HG03175 (cell line): ENCODE measurements at regions not wholly inside any gene's neighbourhood (a gene's known extent, or its start where the extent isn't known, plus 50 kb on each side); places are given as distances from the start of the nearest gene placed in this dataset.
"Not testable (repeated sequence)": the region's sequence is repeated elsewhere in the genome, so short reads cannot be mapped to it uniquely, and the experiment has no call there.

Experiments
- ATAC-seq: cut with Tn5 transposase; IDR thresholded peaks from one replicate; pipeline ENCODE4 v1.9.1; 2021; ENCODE audit warnings: mild to moderate bottlenecking, moderate library complexity; ENCODE audit not compliant: unreplicated experiment

DNA sequence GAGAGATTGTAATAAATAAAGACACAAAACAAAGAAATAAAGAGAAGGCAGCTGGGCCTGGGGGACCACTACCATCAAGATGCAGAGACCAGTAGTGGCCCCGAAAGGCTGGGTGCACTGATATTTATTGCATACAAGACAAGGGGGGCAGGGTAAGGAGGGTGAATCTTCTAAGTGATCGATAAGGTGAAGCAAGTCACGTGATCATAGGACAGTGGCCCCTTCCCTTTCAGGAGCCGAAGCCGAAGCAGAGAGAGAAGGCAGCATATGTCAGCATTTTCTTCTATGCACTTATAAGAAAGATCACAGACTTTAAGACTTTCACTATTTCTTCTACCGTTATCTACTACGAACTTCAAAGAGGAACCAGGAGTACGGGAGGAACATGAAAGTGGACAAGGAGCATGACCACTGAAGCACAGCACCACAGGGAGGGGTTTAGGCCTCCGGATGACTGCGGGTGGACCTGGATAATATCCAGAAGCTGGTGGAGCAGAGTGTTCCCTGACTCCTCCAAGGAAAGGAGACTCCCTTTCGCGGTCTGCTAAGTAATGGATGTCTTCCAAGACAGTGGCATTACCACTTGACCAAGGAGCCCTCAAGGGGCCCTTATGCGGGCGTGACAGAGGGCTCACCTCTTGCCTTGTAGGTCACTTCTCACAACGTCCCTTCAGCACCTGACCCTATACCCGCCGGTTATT is 126.4 kb downstream of the RBM46 start:
- ATAC-seq = not testable (repeated sequence)

DNA sequence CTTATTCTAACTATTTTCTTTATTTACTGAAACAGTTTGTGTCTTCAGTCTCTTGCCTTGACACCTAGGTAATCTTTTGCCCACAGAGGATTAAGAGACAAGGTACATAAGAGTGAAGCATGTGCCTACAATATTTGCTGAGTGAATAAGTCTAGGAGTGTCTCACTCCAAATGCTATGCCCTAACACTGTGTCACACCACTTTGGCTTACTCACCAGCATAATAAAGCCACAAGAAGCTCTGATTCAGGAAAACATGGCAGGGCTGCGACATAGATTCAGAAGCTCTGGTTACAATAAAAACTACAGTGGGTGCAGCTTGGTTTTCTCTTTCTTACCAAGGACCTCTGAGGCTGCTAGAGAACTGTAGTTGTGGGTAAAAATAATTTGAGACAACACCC is 127.1 kb downstream of the RBM46 start:
- no peak for ATAC-seq

DNA sequence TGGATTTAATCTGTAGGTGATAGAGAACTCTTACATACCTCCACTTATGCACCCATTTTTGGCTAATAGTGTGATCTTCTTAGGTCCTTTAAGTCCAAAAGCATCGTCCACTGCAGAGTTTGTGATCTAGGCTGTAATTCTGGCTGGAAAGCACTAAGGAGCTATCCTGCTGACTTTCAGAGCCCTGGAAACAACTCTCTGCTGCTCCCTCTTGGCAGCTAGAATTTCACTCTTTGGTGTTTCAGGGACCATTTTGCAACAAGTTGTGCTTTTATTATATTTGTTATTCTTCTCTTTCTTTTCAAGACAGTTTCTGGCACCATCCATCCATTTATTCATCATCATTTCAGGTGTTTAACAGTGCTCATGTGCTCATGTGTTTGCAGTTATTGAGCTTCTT is 130.0 kb downstream of the RBM46 start:
- ATAC-seq = no peak

GRCh38 chr4:154911608-154912098 is 130.6 kb downstream of the RBM46 start:
- no peak for ATAC-seq

DNA sequence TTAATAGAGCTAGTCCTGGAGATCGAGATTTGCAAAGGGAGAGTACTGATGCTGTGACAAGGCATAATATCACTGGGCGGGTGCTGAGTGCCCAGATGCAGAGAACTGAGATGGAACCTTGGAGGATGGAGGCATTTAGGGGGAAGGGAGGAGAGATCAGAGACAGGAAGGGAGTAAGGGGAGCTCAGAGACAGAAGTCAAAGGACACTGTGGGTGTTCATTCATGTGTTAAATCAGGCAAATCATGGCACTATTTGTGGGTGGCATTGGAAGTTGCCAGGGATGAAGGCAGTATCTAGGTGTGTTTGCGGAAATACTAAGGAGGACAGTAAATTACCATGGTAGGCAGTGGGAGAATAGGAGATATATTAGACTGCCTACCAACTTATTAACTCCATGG is 135.0 kb downstream of the RBM46 start:
- no peak for ATAC-seq

DNA sequence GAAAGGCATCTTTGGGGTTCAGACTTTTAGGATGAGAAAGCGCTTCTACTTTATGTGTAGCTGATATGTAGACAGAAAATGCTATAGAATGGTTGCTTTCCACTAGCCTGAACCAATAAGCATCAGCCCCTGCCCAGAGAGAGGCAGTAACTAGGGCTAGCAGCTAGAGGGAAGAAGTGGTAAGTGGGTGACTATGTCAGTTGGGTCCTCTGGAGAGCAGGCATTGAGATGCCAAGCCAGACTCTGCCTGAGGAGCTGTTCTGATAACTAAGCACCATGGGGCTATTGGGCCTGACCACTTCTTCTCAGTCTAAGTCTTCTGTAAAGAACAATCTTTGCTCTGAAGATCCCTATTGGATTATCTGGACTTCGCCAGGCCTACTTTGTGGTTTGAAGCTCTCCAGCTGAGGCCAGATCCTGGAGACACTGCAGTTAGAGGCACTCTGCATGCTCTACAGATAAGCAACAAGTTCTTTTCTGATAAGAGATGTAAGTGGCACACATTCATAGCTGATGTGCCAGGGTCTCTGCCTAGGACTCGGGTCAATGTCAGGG is 146.1 kb downstream of the RBM46 start:
- ATAC-seq = no peak

DNA sequence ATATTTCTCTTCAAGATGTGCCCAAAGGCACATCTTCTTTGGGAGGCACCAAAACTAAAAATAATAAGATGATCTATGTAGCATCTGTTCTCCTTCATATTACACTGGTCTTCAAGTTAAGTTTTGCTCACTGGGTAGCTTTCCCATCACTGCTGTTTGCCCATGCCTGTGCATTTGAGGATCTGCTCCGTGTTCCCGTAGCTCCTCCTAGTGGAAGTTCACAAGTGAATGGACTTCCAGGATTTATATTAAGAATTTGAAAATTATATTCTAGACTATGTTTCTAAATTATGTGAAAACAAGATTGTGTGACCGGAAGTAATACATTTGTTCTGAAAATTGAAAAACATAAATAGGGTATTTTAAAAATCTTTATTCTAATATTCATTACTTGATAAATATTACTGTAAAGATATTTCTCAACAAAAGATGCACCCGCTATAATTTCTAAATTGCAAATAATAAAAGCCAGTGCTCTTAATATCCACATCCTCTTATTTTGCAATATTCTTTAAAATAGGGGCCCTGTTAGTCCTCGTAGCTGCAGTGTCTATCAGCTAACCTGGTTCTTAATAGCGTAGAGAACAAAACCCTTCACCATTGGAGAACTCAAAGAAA is 147.7 kb downstream of the RBM46 start:
- ATAC-seq = no peak

DNA sequence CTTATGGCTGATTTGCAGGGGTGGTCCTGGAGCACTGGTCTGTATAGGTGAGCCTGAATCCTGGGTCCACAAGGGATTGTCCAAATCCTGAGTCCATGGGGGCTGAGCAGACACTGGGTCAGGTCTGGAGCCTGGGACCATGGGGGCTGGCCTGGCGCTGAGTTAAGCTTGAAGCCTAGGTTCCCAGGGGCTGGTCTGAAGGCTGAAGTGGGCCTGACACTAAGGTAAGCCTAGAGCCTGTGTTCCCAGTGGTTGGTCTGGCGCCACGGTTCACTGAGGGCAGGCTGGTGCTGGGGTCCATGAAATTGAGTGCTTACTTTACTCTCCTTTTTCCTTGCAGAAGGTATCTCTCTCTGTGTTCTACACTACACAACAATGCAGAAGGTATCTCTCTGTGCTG is 155.8 kb downstream of the RBM46 start:
- no peak for ATAC-seq

DNA sequence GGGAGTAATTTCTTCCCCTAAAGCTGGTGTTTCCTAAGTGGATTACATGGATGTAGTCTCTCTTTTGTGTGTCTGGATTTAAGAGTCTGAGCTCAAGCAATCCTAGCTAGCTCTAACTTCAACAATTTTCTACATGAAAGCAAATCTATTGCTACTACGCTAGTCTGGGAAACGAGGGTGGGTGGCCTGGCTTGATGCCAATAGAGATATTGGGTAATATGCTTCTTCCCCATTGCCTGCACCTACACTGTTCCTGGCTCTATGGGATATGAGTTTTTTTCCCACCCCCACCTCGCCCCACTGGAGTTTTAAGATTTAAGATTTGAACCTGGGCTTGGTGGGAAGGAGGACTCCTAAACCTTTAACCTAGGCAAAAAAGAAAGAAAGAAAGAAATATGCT is 158.8 kb downstream of the RBM46 start:
- no peak for ATAC-seq

GRCh38 chr4:154942176-154942575 is 161.1 kb downstream of the RBM46 start:
- no peak for ATAC-seq

GRCh38 chr4:154944996-154945395 is 163.9 kb downstream of the RBM46 start:
- no peak for ATAC-seq

GRCh38 chr4:154946113-154946512 is 165.0 kb downstream of the RBM46 start:
- ATAC-seq = no peak

- ATAC-seq = no peak
These were observed 172.6 kb downstream of the RBM46 start for GRCh38 chr4:154953691-154954090.

DNA sequence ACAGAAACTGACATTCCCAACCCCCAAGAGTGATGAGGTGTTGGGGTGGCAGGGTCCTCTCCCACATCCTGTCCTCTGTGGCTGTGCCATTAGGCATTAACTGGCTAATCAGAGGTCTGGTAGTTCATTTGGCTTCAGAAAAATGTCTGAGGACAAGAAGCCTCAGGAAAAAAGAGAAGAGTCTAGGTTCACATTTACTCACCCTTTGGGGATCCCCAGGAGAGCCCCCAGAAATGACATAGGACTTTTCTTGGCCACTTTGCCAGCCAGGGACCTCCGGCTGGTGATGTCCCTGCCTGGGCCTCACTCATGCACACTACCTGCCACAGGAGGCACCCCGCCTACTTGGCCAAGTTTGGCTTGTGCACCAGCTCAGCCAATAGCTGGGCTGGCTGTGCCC is 173.0 kb downstream of the RBM46 start:
- no peak for ATAC-seq

- ATAC-seq = no peak
These were observed 177.0 kb downstream of the RBM46 start for GRCh38 chr4:154958121-154958520.

DNA sequence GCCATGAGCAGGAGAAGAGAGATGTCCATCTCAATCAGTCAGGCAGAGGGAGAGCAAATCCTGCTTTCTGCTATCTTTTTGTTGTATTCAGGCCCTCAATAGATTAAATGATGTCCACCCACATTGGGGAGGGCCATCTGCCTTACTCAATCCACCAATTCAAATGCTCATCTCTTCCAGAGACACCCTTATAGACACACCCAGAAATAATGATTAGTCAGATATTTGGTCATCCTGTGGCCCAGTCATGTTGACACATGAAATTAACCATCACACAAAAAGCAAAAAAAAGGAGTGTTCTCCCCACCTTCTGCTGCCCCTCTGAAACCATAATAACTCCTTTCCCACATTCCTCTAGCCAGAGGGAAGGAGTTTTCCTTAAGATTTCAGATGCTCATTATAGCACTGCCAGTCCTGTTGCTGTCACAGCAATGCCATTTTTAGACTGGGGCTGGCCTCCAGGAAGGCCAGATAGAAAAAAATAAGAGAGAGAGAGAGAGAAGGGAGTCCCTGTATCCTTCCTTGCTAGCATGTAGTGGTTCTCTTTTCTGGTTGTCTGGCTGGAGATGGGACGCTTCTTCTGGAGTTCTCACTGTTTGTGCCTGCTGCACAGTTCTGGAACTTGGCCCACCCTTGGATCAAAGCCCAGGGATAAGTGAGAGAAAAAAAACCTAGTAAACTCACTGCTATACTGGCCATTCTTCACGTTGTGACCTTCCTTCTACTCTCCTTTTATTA is 177.7 kb downstream of the RBM46 start:
- no peak for ATAC-seq

- no peak for ATAC-seq
These were observed 178.7 kb downstream of the RBM46 start for GRCh38 chr4:154959756-154960155.

GRCh38 chr4:154960476-154960875 is 179.4 kb downstream of the RBM46 start:
- peak; percentile 42 for ATAC-seq

DNA sequence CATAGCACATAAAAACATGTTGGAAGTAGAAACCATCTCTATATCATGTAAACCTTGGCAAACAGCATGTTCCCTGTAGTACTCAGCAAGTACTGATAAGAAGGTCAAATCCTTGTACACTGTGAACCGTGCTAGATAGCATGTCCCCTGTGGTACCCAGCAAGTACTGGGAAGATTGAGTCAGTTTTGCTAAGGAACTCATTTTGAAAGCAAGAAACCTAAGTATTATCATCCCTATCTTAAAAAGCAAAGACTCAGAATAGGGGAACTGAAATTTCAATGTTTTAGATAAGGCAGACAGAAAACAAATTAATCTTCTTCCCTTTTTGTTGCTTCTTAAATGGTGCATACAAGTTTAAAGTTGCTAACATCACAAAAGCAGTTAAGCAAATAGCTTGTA is 180.2 kb downstream of the RBM46 start:
- peak; percentile 85 for ATAC-seq

- ATAC-seq = no peak
These were observed 192.4 kb downstream of the RBM46 start for GRCh38 chr4:154973244-154974035.

GRCh38 chr4:154977228-154977627 is 196.2 kb downstream of the RBM46 start:
- ATAC-seq = no peak
